ENCODE measurements at regions not wholly inside any gene's neighbourhood (a gene's known extent, or its start where the extent isn't known, plus 50 kb on each side); places are given as distances from the start of the nearest gene placed in this dataset.

- no peak overlapping the region for H3K27ac ChIP-seq
- intact Hi-C loops (cut with DNase I; ENCODE audit: low total_unique reads), result no loop called here
- H3K4me3 ChIP-seq, result no peak overlapping the region
- WGBS, 5 donors, result 27 to 46% (median 35%) methylated on average over 2 of the region's 2 CpGs
- no peaks in the 10 kb centered on the region for H3K36me3 ChIP-seq
- H3K4me1 ChIP-seq, result peaks cover 0 to 33% (median 5%) of the 10 kb centered on the region in 4 donors
- peak in 1 of 2 donors; percentile 71 for DNase-seq
- no peaks in the 10 kb centered on the region for H3K9me3 ChIP-seq
- no peak for TF ChIP-seq EP300 (IDR thresholded peaks at IDR 0.05)
- peak in 1 of 3 donors; percentile 15 for TF ChIP-seq POLR2AphosphoS5 (IDR thresholded peaks at IDR 0.05)
- TF ChIP-seq, protein P1, sequence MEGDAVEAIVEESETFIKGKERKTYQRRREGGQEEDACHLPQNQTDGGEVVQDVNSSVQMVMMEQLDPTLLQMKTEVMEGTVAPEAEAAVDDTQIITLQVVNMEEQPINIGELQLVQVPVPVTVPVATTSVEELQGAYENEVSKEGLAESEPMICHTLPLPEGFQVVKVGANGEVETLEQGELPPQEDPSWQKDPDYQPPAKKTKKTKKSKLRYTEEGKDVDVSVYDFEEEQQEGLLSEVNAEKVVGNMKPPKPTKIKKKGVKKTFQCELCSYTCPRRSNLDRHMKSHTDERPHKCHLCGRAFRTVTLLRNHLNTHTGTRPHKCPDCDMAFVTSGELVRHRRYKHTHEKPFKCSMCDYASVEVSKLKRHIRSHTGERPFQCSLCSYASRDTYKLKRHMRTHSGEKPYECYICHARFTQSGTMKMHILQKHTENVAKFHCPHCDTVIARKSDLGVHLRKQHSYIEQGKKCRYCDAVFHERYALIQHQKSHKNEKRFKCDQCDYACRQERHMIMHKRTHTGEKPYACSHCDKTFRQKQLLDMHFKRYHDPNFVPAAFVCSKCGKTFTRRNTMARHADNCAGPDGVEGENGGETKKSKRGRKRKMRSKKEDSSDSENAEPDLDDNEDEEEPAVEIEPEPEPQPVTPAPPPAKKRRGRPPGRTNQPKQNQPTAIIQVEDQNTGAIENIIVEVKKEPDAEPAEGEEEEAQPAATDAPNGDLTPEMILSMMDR (IDR thresholded peaks at IDR 0.05), result no peak
- no peak for TF ChIP-seq POLR2A (IDR thresholded peaks at IDR 0.05)
- no peaks in the 10 kb centered on the region for H3K27me3 ChIP-seq
These were observed 357.3 kb upstream of the RGS6 start for GRCh38 chr14:71574976-71575375.

DNA sequence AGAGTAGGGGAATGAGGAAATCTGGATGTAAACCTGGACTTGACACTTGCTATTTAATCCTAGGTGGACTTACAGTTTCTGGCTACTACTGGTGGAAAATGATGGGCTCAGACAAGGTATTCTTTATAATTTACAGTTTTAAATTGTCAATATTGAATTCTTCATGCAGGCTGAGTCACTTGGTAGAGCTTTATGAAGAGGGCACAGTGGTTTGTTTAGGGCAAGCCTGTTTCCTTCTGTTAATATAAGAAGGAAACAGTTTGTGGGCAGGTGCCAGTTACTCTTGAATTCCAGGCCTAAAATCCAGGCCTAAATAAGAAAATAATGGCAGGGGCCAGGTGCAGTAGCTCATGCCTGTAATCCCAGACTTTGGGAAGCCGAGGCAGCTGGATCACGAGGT, 355.8 kb upstream of the RGS6 start:
- WGBS, 5 donors, result 94 to 100% (median 98%) methylated on average over 2 of the region's 2 CpGs
- Histone ChIP-seq H3K9me3 (no peaks in the 10 kb centered on the region), H3K27ac (no peak overlapping the region), H3K36me3 (no peaks in the 10 kb centered on the region), H3K4me1 (peaks cover 0 to 33% (median 5%) of the 10 kb centered on the region in 4 donors), H3K27me3 (no peaks in the 10 kb centered on the region), H3K4me3 (no peak overlapping the region)
- intact Hi-C loops (cut with DNase I; ENCODE audit: low total_unique reads), result no loop called here
- no peak for TF ChIP-seq POLR2A (IDR thresholded peaks at IDR 0.05)
- TF ChIP-seq, protein P1 (IDR thresholded peaks at IDR 0.05), result no peak
- no peak for DNase-seq

DNA sequence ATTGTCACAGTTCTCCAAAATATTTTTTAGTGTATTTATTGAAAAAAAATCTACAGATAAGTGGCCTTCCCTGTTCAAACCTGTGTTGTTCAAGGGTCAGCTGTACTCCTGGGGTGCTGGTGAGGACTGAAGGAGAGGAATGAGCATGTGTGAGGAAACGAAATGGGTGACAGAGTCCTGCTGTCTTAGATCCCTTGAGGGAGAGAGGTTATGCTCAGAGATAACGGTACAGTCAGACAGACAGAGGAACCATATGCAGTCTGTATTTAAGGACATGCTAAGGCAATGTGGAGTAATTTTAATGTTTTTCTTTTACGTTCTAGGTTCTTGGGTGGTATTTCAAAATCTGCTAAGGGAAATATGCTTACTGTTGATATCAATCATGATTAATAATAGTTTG, 352.9 kb upstream of the RGS6 start:
- Histone ChIP-seq H3K27me3 (no peaks in the 10 kb centered on the region), H3K4me3 (no peak overlapping the region), H3K9me3 (no peaks in the 10 kb centered on the region), H3K27ac (no peak overlapping the region), H3K4me1 (peaks cover 0 to 42% (median 19%) of the 10 kb centered on the region in 4 donors), H3K36me3 (no peaks in the 10 kb centered on the region)
- 85 to 97% (median 90%) methylated on average over 3 of the region's 3 CpGs for WGBS, 5 donors
- intact Hi-C loops (cut with DNase I; ENCODE audit: low total_unique reads), result no loop called here
- TF ChIP-seq EP300 (IDR thresholded peaks at IDR 0.05) (no peak), POLR2A (IDR thresholded peaks at IDR 0.05) (no peak), POLR2AphosphoS5 (IDR thresholded peaks at IDR 0.05) (no peak)
- TF ChIP-seq, protein P1 (IDR thresholded peaks at IDR 0.05), result no peak
- DNase-seq, result no peak

GRCh38 chr14:71582705-71583104, 349.5 kb upstream of the RGS6 start:
- TF ChIP-seq, protein P1 (IDR thresholded peaks at IDR 0.05), result no peak
- TF ChIP-seq POLR2A (IDR thresholded peaks at IDR 0.05) (no peak), EP300 (IDR thresholded peaks at IDR 0.05) (no peak), POLR2AphosphoS5 (IDR thresholded peaks at IDR 0.05) (no peak)
- H3K9me3 ChIP-seq, result no peaks in the 10 kb centered on the region
- no peaks in the 10 kb centered on the region for H3K27me3 ChIP-seq
- H3K27ac ChIP-seq, result peak overlapping the region in 1 of 5 donors; percentile 52
- H3K36me3 ChIP-seq, result peaks cover 0 to 2% (median 0%) of the 10 kb centered on the region in 4 donors
- DNase-seq, result no peak
- WGBS, 5 donors, result 76 to 95% (median 90%) methylated on average over 1 of the region's 1 CpG
- peaks cover 4 to 39% (median 20%) of the 10 kb centered on the region in 4 donors for H3K4me1 ChIP-seq
- intact Hi-C loops (cut with DNase I; ENCODE audit: low total_unique reads), result no loop called here
- H3K4me3 ChIP-seq, result no peak overlapping the region

Measured in stomach (tissue), 8 donors.